NCI-H748 (cell line): ENCODE measurements at regions not wholly inside any gene's neighbourhood (a gene's known extent, or its start where the extent isn't known, plus 50 kb on each side); places are given as distances from the start of the nearest gene placed in this dataset.

Experiments used
- DNase-seq: peaks from one replicate; lab custom pipeline; 2025; ENCODE audit not compliant: unreplicated experiment; lab: John Stamatoyannopoulos, UW

- DNase-seq, result no peak
These were observed 235.1 kb upstream of the DIO2 start for GRCh38 chr14:80446356-80446755.

- DNase-seq, result no peak
These were observed 234.3 kb upstream of the DIO2 start for GRCh38 chr14:80445605-80446004.

GRCh38 chr14:80434574-80435321, 223.4 kb upstream of the DIO2 start:
- DNase-seq, result peak; percentile 44

GRCh38 chr14:80433811-80434210, 222.5 kb upstream of the DIO2 start:
- DNase-seq, result no peak

GRCh38 chr14:80428671-80429070, 217.4 kb upstream of the DIO2 start:
- DNase-seq, result no peak

GRCh38 chr14:80428171-80428570, 216.9 kb upstream of the DIO2 start:
- no peak for DNase-seq

GRCh38 chr14:80427101-80427500, 215.8 kb upstream of the DIO2 start:
- no peak for DNase-seq

- DNase-seq, result no peak
These were observed 215.4 kb upstream of the DIO2 start for GRCh38 chr14:80426683-80427082.

GRCh38 chr14:80425686-80426085, 214.4 kb upstream of the DIO2 start:
- no peak for DNase-seq

- DNase-seq, result no peak
These were observed 208.5 kb upstream of the DIO2 start for GRCh38 chr14:80419769-80420168.

GRCh38 chr14:80419345-80419744, 208.0 kb upstream of the DIO2 start:
- DNase-seq, result peak; percentile 42

GRCh38 chr14:80415636-80416035, 204.3 kb upstream of the DIO2 start:
- DNase-seq, result no peak

GRCh38 chr14:80414080-80414479, 202.8 kb upstream of the DIO2 start:
- DNase-seq, result no peak

GRCh38 chr14:80404413-80404812, 193.1 kb upstream of the DIO2 start:
- DNase-seq, result no peak

- DNase-seq, result peak; percentile 15
These were observed 191.7 kb upstream of the DIO2 start for GRCh38 chr14:80403036-80403435.

- no peak for DNase-seq
These were observed 183.7 kb upstream of the DIO2 start for GRCh38 chr14:80395031-80395430.

GRCh38 chr14:80393766-80394165, 182.5 kb upstream of the DIO2 start:
- DNase-seq, result no peak

GRCh38 chr14:80390906-80391305, 179.6 kb upstream of the DIO2 start:
- DNase-seq, result no peak

- no peak for DNase-seq
These were observed 177.8 kb upstream of the DIO2 start for GRCh38 chr14:80388980-80389711.

GRCh38 chr14:80387563-80387981, 176.3 kb upstream of the DIO2 start:
- no peak for DNase-seq

GRCh38 chr14:80385336-80385735, 174.0 kb upstream of the DIO2 start:
- DNase-seq, result no peak

GRCh38 chr14:80383223-80383622, 171.9 kb upstream of the DIO2 start:
- DNase-seq, result no peak
